ENCODE measurements at regions not wholly inside any gene's neighbourhood (a gene's known extent, or its start where the extent isn't known, plus 50 kb on each side); places are given as distances from the start of the nearest gene placed in this dataset.

- H3K27ac ChIP-seq: no peak overlapping the region
- H3K9me3 ChIP-seq (ENCODE audit: control insufficient read depth, low read length): peaks cover 2% of the 10 kb centered on the region
- no peaks in the 10 kb centered on the region for H3K27me3 ChIP-seq (ENCODE audit: control insufficient read depth, insufficient read depth, low read length)
- no peaks in the 10 kb centered on the region for H3K79me2 ChIP-seq
- H3K36me3 ChIP-seq (ENCODE audit: control insufficient read depth, insufficient read depth, low read length): no peaks in the 10 kb centered on the region
- no peak for TF ChIP-seq CTCF (IDR thresholded peaks at IDR 0.05)
- no peak overlapping the region for H3K9ac ChIP-seq
- H2AFZ ChIP-seq: no peak overlapping the region
- H3K4me1 ChIP-seq: no peaks in the 10 kb centered on the region
- no peak overlapping the region for H3K4me2 ChIP-seq (ENCODE audit: low read length)
- no peak overlapping the region for H3K4me3 ChIP-seq (ENCODE audit: low read depth, low read length)
Measured at GRCh38 chr4:44098973-44099372, 349.6 kb downstream of the KCTD8 start.

GRCh38 chr4:44100456-44100855 is 348.2 kb downstream of the KCTD8 start:
- Histone ChIP-seq H3K36me3 (ENCODE audit: control insufficient read depth, insufficient read depth, low read length) (no peaks in the 10 kb centered on the region), H3K79me2 (no peaks in the 10 kb centered on the region), H3K9me3 (ENCODE audit: control insufficient read depth, low read length) (peaks cover 2% of the 10 kb centered on the region), H3K27me3 (ENCODE audit: control insufficient read depth, insufficient read depth, low read length) (no peaks in the 10 kb centered on the region), H3K27ac (no peak overlapping the region), H3K9ac (no peak overlapping the region), H3K4me2 (ENCODE audit: low read length) (no peak overlapping the region), H2AFZ (no peak overlapping the region), H3K4me1 (no peaks in the 10 kb centered on the region), H3K4me3 (ENCODE audit: low read depth, low read length) (no peak overlapping the region)
- TF ChIP-seq CTCF (IDR thresholded peaks at IDR 0.05): no peak

- TF ChIP-seq CTCF (IDR thresholded peaks at IDR 0.05): no peak
- Histone ChIP-seq H3K36me3 (ENCODE audit: control insufficient read depth, insufficient read depth, low read length) (no peaks in the 10 kb centered on the region), H3K9me3 (ENCODE audit: control insufficient read depth, low read length) (no peaks in the 10 kb centered on the region), H3K4me2 (ENCODE audit: low read length) (no peak overlapping the region), H3K27me3 (ENCODE audit: control insufficient read depth, insufficient read depth, low read length) (no peaks in the 10 kb centered on the region), H3K27ac (no peak overlapping the region), H3K9ac (no peak overlapping the region), H3K4me1 (no peaks in the 10 kb centered on the region), H3K4me3 (ENCODE audit: low read depth, low read length) (no peak overlapping the region), H3K79me2 (no peaks in the 10 kb centered on the region), H2AFZ (no peak overlapping the region)
Measured at GRCh38 chr4:44118971-44119680, 329.5 kb downstream of the KCTD8 start.

- no peaks in the 10 kb centered on the region for H3K4me1 ChIP-seq
Measured at GRCh38 chr4:44120646-44121045, 328.0 kb downstream of the KCTD8 start.

More at GRCh38 chr4:44120646-44121045, 328.0 kb downstream of the KCTD8 start:
- H3K9ac ChIP-seq: no peak overlapping the region
- TF ChIP-seq CTCF (IDR thresholded peaks at IDR 0.05): no peak
- no peak overlapping the region for H3K4me2 ChIP-seq (ENCODE audit: low read length)
- H3K27ac ChIP-seq: no peak overlapping the region
- H3K36me3 ChIP-seq (ENCODE audit: control insufficient read depth, insufficient read depth, low read length): no peaks in the 10 kb centered on the region
- H3K4me3 ChIP-seq (ENCODE audit: low read depth, low read length): no peak overlapping the region
- no peaks in the 10 kb centered on the region for H3K9me3 ChIP-seq (ENCODE audit: control insufficient read depth, low read length)
- no peaks in the 10 kb centered on the region for H3K27me3 ChIP-seq (ENCODE audit: control insufficient read depth, insufficient read depth, low read length)
- no peak overlapping the region for H2AFZ ChIP-seq
- no peaks in the 10 kb centered on the region for H3K79me2 ChIP-seq

Data from parathyroid adenoma (tissue), 2 donors.